ENCODE measurements at regions not wholly inside any gene's neighbourhood (a gene's known extent, or its start where the extent isn't known, plus 50 kb on each side); places are given as distances from the start of the nearest gene placed in this dataset.

DNA sequence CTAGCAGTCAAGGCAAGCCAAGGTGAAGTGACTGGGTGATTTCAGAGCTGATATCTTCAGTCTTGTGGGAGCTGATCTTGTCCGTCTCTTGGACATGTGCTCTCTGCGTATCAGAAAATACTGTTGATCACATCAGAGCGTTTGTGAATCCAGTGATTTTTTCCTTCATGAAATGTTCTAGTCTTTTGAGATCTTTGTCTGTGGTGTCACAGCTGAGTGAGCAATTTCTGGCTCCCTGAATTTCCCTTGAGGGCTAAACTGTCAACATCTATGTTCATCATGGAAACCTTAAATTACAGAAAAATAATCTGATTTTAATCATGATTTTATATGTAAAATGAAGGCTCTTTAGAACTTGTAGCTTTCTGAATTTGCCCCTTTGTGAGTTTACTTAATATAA is 432.0 kb downstream of the CCDC85A start:
- no peak for DNase-seq (ENCODE audit: low read depth)
- Histone ChIP-seq H3K27me3 (replicated peaks; ENCODE audit: control insufficient read depth, insufficient read depth, low read length) (no peaks in the 10 kb centered on the region), H3K4me1 (ENCODE audit: control insufficient read depth, insufficient read depth, low read length) (peaks cover 8% of the 10 kb centered on the region), H3K4me3 (ENCODE audit: low read length) (no peak overlapping the region), H3K9ac (ENCODE audit: low read length) (no peak overlapping the region), H3K9me3 (ENCODE audit: control insufficient read depth, low read length) (peaks cover 19% of the 10 kb centered on the region), H3K36me3 (ENCODE audit: control insufficient read depth, insufficient read depth, low read length, severe bottlenecking) (no peaks in the 10 kb centered on the region)

- Histone ChIP-seq H3K4me1 (ENCODE audit: control insufficient read depth, insufficient read depth, low read length) (no peaks in the 10 kb centered on the region), H3K4me3 (ENCODE audit: low read length) (no peak overlapping the region), H3K9me3 (ENCODE audit: control insufficient read depth, low read length) (peaks cover 6% of the 10 kb centered on the region), H3K36me3 (ENCODE audit: control insufficient read depth, insufficient read depth, low read length, severe bottlenecking) (no peaks in the 10 kb centered on the region), H3K9ac (ENCODE audit: low read length) (no peak overlapping the region), H3K27me3 (replicated peaks; ENCODE audit: control insufficient read depth, insufficient read depth, low read length) (no peaks in the 10 kb centered on the region)
- no peak for DNase-seq (ENCODE audit: low read depth)
These were observed 440.4 kb downstream of the CCDC85A start for GRCh38 chr2:56624181-56624580.

GRCh38 chr2:56626927-56627326 is 443.1 kb downstream of the CCDC85A start:
- Histone ChIP-seq H3K36me3 (ENCODE audit: control insufficient read depth, insufficient read depth, low read length, severe bottlenecking) (no peaks in the 10 kb centered on the region), H3K4me1 (ENCODE audit: control insufficient read depth, insufficient read depth, low read length) (no peaks in the 10 kb centered on the region), H3K27me3 (replicated peaks; ENCODE audit: control insufficient read depth, insufficient read depth, low read length) (no peaks in the 10 kb centered on the region), H3K9me3 (ENCODE audit: control insufficient read depth, low read length) (no peaks in the 10 kb centered on the region), H3K9ac (ENCODE audit: low read length) (no peak overlapping the region), H3K4me3 (ENCODE audit: low read length) (no peak overlapping the region)
- DNase-seq (ENCODE audit: low read depth) = no peak

DNA sequence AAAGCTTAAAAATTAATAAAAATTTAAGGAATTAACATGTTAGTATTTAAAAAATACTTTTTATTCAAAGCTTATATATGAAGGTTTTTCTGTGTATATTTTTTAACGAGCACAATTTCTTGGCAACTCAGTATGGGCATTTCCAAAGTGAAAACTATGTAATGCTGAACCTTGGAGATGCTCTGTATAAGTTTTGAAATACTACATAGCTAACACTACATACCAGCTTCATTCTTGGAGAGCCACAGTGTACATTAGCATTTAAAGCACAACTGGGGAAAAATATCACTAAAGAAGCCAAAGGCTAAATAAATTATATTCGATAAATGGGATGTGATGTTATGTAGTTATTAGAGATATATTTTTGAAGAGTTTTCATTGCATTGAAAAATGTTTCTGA is 446.5 kb downstream of the CCDC85A start:
- no peaks in the 10 kb centered on the region for H3K27me3 ChIP-seq (replicated peaks; ENCODE audit: control insufficient read depth, insufficient read depth, low read length)
- H3K4me1 ChIP-seq (ENCODE audit: control insufficient read depth, insufficient read depth, low read length) = no peaks in the 10 kb centered on the region
- DNase-seq (ENCODE audit: low read depth) = peak; percentile 63
- H3K9me3 ChIP-seq (ENCODE audit: control insufficient read depth, low read length) = no peaks in the 10 kb centered on the region
- H3K4me3 ChIP-seq (ENCODE audit: low read length) = no peak overlapping the region
- no peaks in the 10 kb centered on the region for H3K36me3 ChIP-seq (ENCODE audit: control insufficient read depth, insufficient read depth, low read length, severe bottlenecking)
- H3K9ac ChIP-seq (ENCODE audit: low read length) = no peak overlapping the region

DNA sequence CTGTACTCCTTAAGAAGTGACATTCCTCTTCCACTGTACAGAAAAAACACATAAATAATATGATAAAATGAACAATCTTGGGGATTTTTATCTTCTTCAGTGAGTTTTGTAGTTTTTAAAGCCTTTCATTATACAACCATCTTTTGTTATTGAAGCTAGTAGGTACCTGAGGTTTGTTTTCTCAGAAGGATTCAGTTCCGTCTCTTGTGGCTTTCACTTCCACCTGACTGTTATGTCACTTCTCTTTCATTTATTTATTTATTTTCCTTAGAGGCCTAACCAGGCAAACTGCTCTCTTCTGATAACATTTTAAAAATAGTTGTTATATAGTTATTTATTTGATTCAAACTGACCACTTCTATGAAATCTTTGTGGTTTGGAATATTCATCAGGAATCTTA is 464.2 kb downstream of the CCDC85A start:
- Histone ChIP-seq H3K9me3 (ENCODE audit: control insufficient read depth, low read length) (no peaks in the 10 kb centered on the region), H3K36me3 (ENCODE audit: control insufficient read depth, insufficient read depth, low read length, severe bottlenecking) (no peaks in the 10 kb centered on the region), H3K4me3 (ENCODE audit: low read length) (no peak overlapping the region), H3K9ac (ENCODE audit: low read length) (no peak overlapping the region), H3K27me3 (replicated peaks; ENCODE audit: control insufficient read depth, insufficient read depth, low read length) (no peaks in the 10 kb centered on the region), H3K4me1 (ENCODE audit: control insufficient read depth, insufficient read depth, low read length) (no peaks in the 10 kb centered on the region)
- no peak for DNase-seq (ENCODE audit: low read depth)

GRCh38 chr2:56648802-56649201 is 465.0 kb downstream of the CCDC85A start:
- Histone ChIP-seq H3K9me3 (ENCODE audit: control insufficient read depth, low read length) (no peaks in the 10 kb centered on the region), H3K4me1 (ENCODE audit: control insufficient read depth, insufficient read depth, low read length) (no peaks in the 10 kb centered on the region), H3K36me3 (ENCODE audit: control insufficient read depth, insufficient read depth, low read length, severe bottlenecking) (no peaks in the 10 kb centered on the region), H3K4me3 (ENCODE audit: low read length) (no peak overlapping the region), H3K27me3 (replicated peaks; ENCODE audit: control insufficient read depth, insufficient read depth, low read length) (no peaks in the 10 kb centered on the region), H3K9ac (ENCODE audit: low read length) (no peak overlapping the region)
- peak; percentile 8 for DNase-seq (ENCODE audit: low read depth)

DNA sequence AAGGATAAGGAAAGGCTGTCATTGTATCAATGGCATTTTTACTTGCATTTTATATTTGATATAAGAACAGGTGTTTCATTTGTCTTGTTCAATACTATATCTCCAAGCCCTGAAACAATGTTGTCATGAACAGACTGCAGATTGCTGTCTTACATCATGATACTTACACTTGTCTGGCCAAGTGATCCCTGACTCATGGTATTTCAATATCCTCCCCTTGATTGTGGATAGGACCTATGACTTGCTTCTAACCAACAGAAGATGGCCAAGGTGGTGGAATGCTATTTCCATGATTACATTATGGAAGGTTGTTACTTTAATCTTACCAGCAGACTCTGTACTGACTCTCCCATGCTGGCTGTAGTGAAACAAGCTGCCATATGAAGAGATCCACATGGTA is 471.1 kb downstream of the CCDC85A start:
- Histone ChIP-seq H3K4me3 (ENCODE audit: low read length) (no peak overlapping the region), H3K9ac (ENCODE audit: low read length) (no peak overlapping the region), H3K4me1 (ENCODE audit: control insufficient read depth, insufficient read depth, low read length) (no peaks in the 10 kb centered on the region), H3K27me3 (replicated peaks; ENCODE audit: control insufficient read depth, insufficient read depth, low read length) (no peaks in the 10 kb centered on the region), H3K9me3 (ENCODE audit: control insufficient read depth, low read length) (no peaks in the 10 kb centered on the region), H3K36me3 (ENCODE audit: control insufficient read depth, insufficient read depth, low read length, severe bottlenecking) (no peaks in the 10 kb centered on the region)
- DNase-seq (ENCODE audit: low read depth) = no peak

DNA sequence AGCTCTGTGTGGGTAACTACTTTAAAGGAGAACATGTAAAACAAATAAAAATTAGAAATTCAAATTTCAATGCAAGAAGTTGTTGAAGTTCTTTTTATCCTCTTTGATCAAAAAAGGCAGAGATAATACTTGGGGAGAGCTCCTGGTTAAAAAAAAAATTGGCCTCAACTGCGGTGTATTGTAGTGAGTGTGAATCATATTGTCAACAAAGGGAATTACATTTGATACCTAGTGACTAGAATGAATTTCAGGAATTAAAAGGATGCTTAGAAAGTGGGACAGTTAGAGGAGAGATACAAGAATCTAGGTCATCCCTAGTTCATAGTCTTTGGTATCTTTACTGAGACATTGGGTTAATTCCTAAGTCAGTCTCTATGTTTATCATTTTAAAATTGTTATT is 473.0 kb downstream of the CCDC85A start:
- no peak overlapping the region for H3K4me3 ChIP-seq (ENCODE audit: low read length)
- H3K27me3 ChIP-seq (replicated peaks; ENCODE audit: control insufficient read depth, insufficient read depth, low read length) = no peaks in the 10 kb centered on the region
- H3K4me1 ChIP-seq (ENCODE audit: control insufficient read depth, insufficient read depth, low read length) = no peaks in the 10 kb centered on the region
- H3K36me3 ChIP-seq (ENCODE audit: control insufficient read depth, insufficient read depth, low read length, severe bottlenecking) = no peaks in the 10 kb centered on the region
- H3K9me3 ChIP-seq (ENCODE audit: control insufficient read depth, low read length) = no peaks in the 10 kb centered on the region
- no peak overlapping the region for H3K9ac ChIP-seq (ENCODE audit: low read length)
- peak; percentile 4 for DNase-seq (ENCODE audit: low read depth)

DNA sequence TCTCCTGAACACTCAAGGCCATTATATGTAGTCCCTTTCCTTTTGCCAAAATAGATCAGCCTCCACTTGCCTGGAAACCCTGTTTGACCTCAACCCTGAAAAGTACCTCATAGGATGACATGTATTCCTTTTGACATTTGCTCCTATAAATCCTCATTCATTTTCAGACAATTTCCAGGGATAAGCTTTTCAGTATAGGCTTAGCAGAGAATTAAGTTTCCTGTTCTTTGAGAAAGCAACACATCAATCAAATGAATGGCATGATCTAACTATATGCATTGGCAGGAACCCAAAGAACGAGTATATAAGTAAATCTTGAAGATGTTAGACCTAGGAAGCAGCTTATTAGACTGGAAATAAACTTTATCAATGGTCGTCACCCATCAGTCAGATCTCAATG is 483.0 kb downstream of the CCDC85A start:
- DNase-seq (ENCODE audit: low read depth) = no peak
- Histone ChIP-seq H3K4me3 (ENCODE audit: low read length) (no peak overlapping the region), H3K27me3 (replicated peaks; ENCODE audit: control insufficient read depth, insufficient read depth, low read length) (no peaks in the 10 kb centered on the region), H3K9ac (ENCODE audit: low read length) (no peak overlapping the region), H3K36me3 (ENCODE audit: control insufficient read depth, insufficient read depth, low read length, severe bottlenecking) (no peaks in the 10 kb centered on the region), H3K9me3 (ENCODE audit: control insufficient read depth, low read length) (no peaks in the 10 kb centered on the region), H3K4me1 (ENCODE audit: control insufficient read depth, insufficient read depth, low read length) (no peaks in the 10 kb centered on the region)

DNA sequence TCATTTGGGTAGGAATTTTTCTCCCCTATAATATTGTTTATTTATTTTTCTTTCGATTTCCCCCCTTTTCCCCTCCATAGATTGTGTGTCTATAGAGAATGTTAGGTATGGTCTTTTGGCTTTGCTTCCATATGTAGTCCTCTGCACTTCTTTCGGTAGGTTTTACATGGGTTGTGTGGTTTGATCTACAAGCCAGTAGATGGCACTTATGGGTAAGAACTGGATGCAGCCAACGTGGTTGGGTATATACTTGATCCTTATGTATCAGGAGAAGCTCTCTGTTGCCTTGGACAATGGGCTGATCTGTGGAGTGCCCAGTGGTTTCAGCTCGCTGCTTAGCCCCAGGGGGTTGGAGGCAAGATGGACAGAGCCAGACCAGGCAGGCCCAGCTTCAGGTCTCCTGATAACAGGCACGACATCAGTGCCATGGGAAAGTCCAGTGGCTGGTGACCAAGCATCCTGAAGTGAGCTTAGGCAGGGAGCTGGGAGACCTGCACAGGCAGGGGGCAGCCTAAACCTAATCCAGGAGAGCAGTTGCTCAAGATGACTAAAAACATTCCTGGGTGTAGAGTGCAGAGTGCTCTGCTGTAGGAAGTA is 488.3 kb downstream of the CCDC85A start:
- DNase-seq (ENCODE audit: low read depth) = no peak
- H3K4me1 ChIP-seq (ENCODE audit: control insufficient read depth, insufficient read depth, low read length) = no peaks in the 10 kb centered on the region
- H3K27me3 ChIP-seq (replicated peaks; ENCODE audit: control insufficient read depth, insufficient read depth, low read length) = no peaks in the 10 kb centered on the region
- H3K4me3 ChIP-seq (ENCODE audit: low read length) = peak overlapping the region; percentile 37
- peaks cover 17% of the 10 kb centered on the region for H3K9me3 ChIP-seq (ENCODE audit: control insufficient read depth, low read length)
- H3K36me3 ChIP-seq (ENCODE audit: control insufficient read depth, insufficient read depth, low read length, severe bottlenecking) = no peaks in the 10 kb centered on the region
- H3K9ac ChIP-seq (ENCODE audit: low read length) = no peak overlapping the region

DNA sequence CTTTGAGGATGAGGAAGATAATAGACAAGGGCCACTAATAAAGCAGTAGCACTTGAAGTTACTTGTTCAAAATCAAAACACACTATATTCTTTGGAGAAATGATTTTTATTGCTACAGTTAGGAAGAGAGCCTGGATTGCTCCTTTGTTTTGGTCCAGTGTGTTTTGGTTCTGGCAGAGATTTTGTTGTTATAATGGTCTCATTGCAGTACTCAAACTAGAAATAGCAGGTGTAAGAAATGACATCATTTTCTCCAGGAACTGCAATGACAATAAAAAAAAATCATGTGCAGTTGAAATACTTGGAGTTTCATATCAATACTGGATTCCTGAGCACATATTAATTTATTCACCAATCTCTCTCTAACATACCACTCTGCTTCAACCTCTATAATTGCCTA is 490.3 kb downstream of the CCDC85A start:
- no peak overlapping the region for H3K9ac ChIP-seq (ENCODE audit: low read length)
- H3K9me3 ChIP-seq (ENCODE audit: control insufficient read depth, low read length) = peaks cover 17% of the 10 kb centered on the region
- no peak for DNase-seq (ENCODE audit: low read depth)
- no peaks in the 10 kb centered on the region for H3K36me3 ChIP-seq (ENCODE audit: control insufficient read depth, insufficient read depth, low read length, severe bottlenecking)
- no peak overlapping the region for H3K4me3 ChIP-seq (ENCODE audit: low read length)
- no peaks in the 10 kb centered on the region for H3K4me1 ChIP-seq (ENCODE audit: control insufficient read depth, insufficient read depth, low read length)
- H3K27me3 ChIP-seq (replicated peaks; ENCODE audit: control insufficient read depth, insufficient read depth, low read length) = no peaks in the 10 kb centered on the region

- H3K9ac ChIP-seq (ENCODE audit: low read length) = no peak overlapping the region
- H3K9me3 ChIP-seq (ENCODE audit: control insufficient read depth, low read length) = peaks cover 17% of the 10 kb centered on the region
- peaks cover 19% of the 10 kb centered on the region for H3K4me1 ChIP-seq (ENCODE audit: control insufficient read depth, insufficient read depth, low read length)
- no peak overlapping the region for H3K4me3 ChIP-seq (ENCODE audit: low read length)
- DNase-seq (ENCODE audit: low read depth) = peak; percentile 4
- H3K27me3 ChIP-seq (replicated peaks; ENCODE audit: control insufficient read depth, insufficient read depth, low read length) = no peaks in the 10 kb centered on the region
- H3K36me3 ChIP-seq (ENCODE audit: control insufficient read depth, insufficient read depth, low read length, severe bottlenecking) = no peaks in the 10 kb centered on the region
These were observed 493.2 kb downstream of the CCDC85A start for GRCh38 chr2:56676966-56677365.
